ENCODE measurements at regions not wholly inside any gene's neighbourhood (a gene's known extent, or its start where the extent isn't known, plus 50 kb on each side); places are given as distances from the start of the nearest gene placed in this dataset.
"Not testable (repeated sequence)": the region's sequence is repeated elsewhere in the genome, so short reads cannot be mapped to it uniquely, and the experiment has no call there.

GRCh38 chr2:234722176-234722575 lies 225.3 kb upstream of the ARL4C start:
- ATAC-seq = no peak

- ATAC-seq = no peak
Observed at GRCh38 chr2:234719116-234719716, 222.3 kb upstream of the ARL4C start.

GRCh38 chr2:234716271-234716670 lies 219.4 kb upstream of the ARL4C start:
- ATAC-seq = no peak

- no peak for ATAC-seq
Observed at GRCh38 chr2:234715671-234716250, 218.9 kb upstream of the ARL4C start.

GRCh38 chr2:234714711-234715110 lies 217.8 kb upstream of the ARL4C start:
- ATAC-seq = no peak

- ATAC-seq = no peak
Observed at GRCh38 chr2:234712421-234712935, 215.6 kb upstream of the ARL4C start.

GRCh38 chr2:234711308-234711707 lies 214.4 kb upstream of the ARL4C start:
- no peak for ATAC-seq

GRCh38 chr2:234710587-234710986 lies 213.7 kb upstream of the ARL4C start:
- no peak for ATAC-seq

GRCh38 chr2:234710066-234710465 lies 213.2 kb upstream of the ARL4C start:
- ATAC-seq = no peak

- ATAC-seq = no peak
Observed at GRCh38 chr2:234708717-234709116, 211.8 kb upstream of the ARL4C start.

- no peak for ATAC-seq
Observed at GRCh38 chr2:234708091-234708683, 211.3 kb upstream of the ARL4C start.

- ATAC-seq = no peak
Observed at GRCh38 chr2:234706086-234706485, 209.2 kb upstream of the ARL4C start.

GRCh38 chr2:234705108-234705507 lies 208.2 kb upstream of the ARL4C start:
- peak; percentile 71 for ATAC-seq

GRCh38 chr2:234703258-234703657 lies 206.4 kb upstream of the ARL4C start:
- no peak for ATAC-seq

GRCh38 chr2:234702731-234703225 lies 205.9 kb upstream of the ARL4C start:
- ATAC-seq = no peak

- no peak for ATAC-seq
Observed at GRCh38 chr2:234701841-234702240, 205.0 kb upstream of the ARL4C start.

- no peak for ATAC-seq
Observed at GRCh38 chr2:234701421-234701820, 204.5 kb upstream of the ARL4C start.

GRCh38 chr2:234699456-234699855 lies 202.6 kb upstream of the ARL4C start:
- ATAC-seq = no peak

GRCh38 chr2:234697300-234697876 lies 200.5 kb upstream of the ARL4C start:
- ATAC-seq = not testable (repeated sequence)

GRCh38 chr2:234695981-234696380 lies 199.1 kb upstream of the ARL4C start:
- ATAC-seq = no peak

- ATAC-seq = peak; percentile 41
Observed at GRCh38 chr2:234694244-234695013, 197.5 kb upstream of the ARL4C start.

GRCh38 chr2:234693681-234694190 lies 196.9 kb upstream of the ARL4C start:
- ATAC-seq = not testable (repeated sequence)

GRCh38 chr2:234693191-234693590 lies 196.3 kb upstream of the ARL4C start:
- ATAC-seq = not testable (repeated sequence)
